Right lung (tissue), 2 donors: ENCODE measurements at regions not wholly inside any gene's neighbourhood (a gene's known extent, or its start where the extent isn't known, plus 50 kb on each side); places are given as distances from the start of the nearest gene placed in this dataset.

Source experiments
- DNase-seq, 2 donors: peaks; one replicate each; pipeline ENCODE4 v3.0.0-alpha.2; 2013

GRCh38 chr5:2291146-2291840 is 408.6 kb upstream of the IRX4 start:
- no peak for DNase-seq

- DNase-seq, result no peak
These were observed 406.7 kb upstream of the IRX4 start for GRCh38 chr5:2289380-2289779.

- no peak for DNase-seq
These were observed 406.2 kb upstream of the IRX4 start for GRCh38 chr5:2288968-2289367.

GRCh38 chr5:2288466-2288865 is 405.7 kb upstream of the IRX4 start:
- no peak for DNase-seq

GRCh38 chr5:2286250-2286649 is 403.5 kb upstream of the IRX4 start:
- DNase-seq, result no peak

GRCh38 chr5:2284678-2285077 is 402.0 kb upstream of the IRX4 start:
- no peak for DNase-seq

GRCh38 chr5:2283481-2284045 is 400.8 kb upstream of the IRX4 start:
- no peak for DNase-seq

- DNase-seq, result peak; percentile 56 to 62
These were observed 400.2 kb upstream of the IRX4 start for GRCh38 chr5:2282893-2283292.

- no peak for DNase-seq
These were observed 399.4 kb upstream of the IRX4 start for GRCh38 chr5:2282034-2282690.

GRCh38 chr5:2281446-2281845 is 398.7 kb upstream of the IRX4 start:
- no peak for DNase-seq

GRCh38 chr5:2280318-2280717 is 397.6 kb upstream of the IRX4 start:
- no peak for DNase-seq

- no peak for DNase-seq
These were observed 396.2 kb upstream of the IRX4 start for GRCh38 chr5:2278825-2279456.

GRCh38 chr5:2277886-2278285 is 395.2 kb upstream of the IRX4 start:
- no peak for DNase-seq

GRCh38 chr5:2276101-2276500 is 393.4 kb upstream of the IRX4 start:
- no peak for DNase-seq

- no peak for DNase-seq
These were observed 390.0 kb upstream of the IRX4 start for GRCh38 chr5:2272755-2273154.

- no peak for DNase-seq
These were observed 389.3 kb upstream of the IRX4 start for GRCh38 chr5:2272039-2272438.

- no peak for DNase-seq
These were observed 388.6 kb upstream of the IRX4 start for GRCh38 chr5:2271316-2271715.

GRCh38 chr5:2270467-2270866 is 387.7 kb upstream of the IRX4 start:
- no peak for DNase-seq

- DNase-seq, result no peak
These were observed 386.9 kb upstream of the IRX4 start for GRCh38 chr5:2269656-2270055.

GRCh38 chr5:2267991-2268390 is 385.3 kb upstream of the IRX4 start:
- DNase-seq, result no peak

- no peak for DNase-seq
These were observed 384.0 kb upstream of the IRX4 start for GRCh38 chr5:2266641-2267240.

GRCh38 chr5:2265341-2265740 is 382.6 kb upstream of the IRX4 start:
- no peak for DNase-seq

GRCh38 chr5:2263763-2264162 is 381.0 kb upstream of the IRX4 start:
- no peak for DNase-seq
